SK-N-SH (cell line): ENCODE measurements at regions not wholly inside any gene's neighbourhood (a gene's known extent, or its start where the extent isn't known, plus 50 kb on each side); places are given as distances from the start of the nearest gene placed in this dataset.

ENCODE experiments used
- CTCF ChIA-PET: fragments of 300-600, 350-600 bp; formaldehyde crosslinking; extraction: SDS; loops from one replicate; lab custom pipeline; 2021; lab: Yijun Ruan, JAX
- POLR2A ChIA-PET: fragments of 350-600 bp; sonication (Branson Sonifier 250); formaldehyde crosslinking; extraction: SDS; loops from one replicate; lab custom pipeline; 2020; ENCODE audit warnings: antibody characterized with exemption, inconsistent platforms; lab: Yijun Ruan, JAX
- DNase-seq: peaks from one replicate; pipeline ENCODE4 v3.0.0; 2012
- H2AFZ ChIP-seq: fragments of 200-600 bp; sonication (generic); 2 replicates; pipeline ENCODE4 v1.8.1; 2016; ENCODE audit warnings: antibody characterized with exemption, mild to moderate bottlenecking, low read depth
- H3F3A ChIP-seq: fragments of 200-600 bp; sonication (generic); replicated peaks from 2 replicates; pipeline ENCODE3; 2016; ENCODE audit warnings: antibody characterized with exemption, mild to moderate bottlenecking; ENCODE audit not compliant: insufficient read depth
- H3K27ac ChIP-seq, 2 experiments: fragments of 200-500 bp in 1 of 2; fragments of 200-600 bp in 1 of 2; sonication (Bioruptor generic) in 1 of 2; sonication (generic), shearing (Covaris generic) in 1 of 2; 2 replicates each; pipeline versions ENCODE4 v1.5.1 to v1.6.1; 2014 to 2016; ENCODE audit warnings: low read depth in 2 of 2, inconsistent platforms in 1 of 2, low read length in 1 of 2, mild to moderate bottlenecking in 1 of 2, mixed read lengths in 1 of 2
- H3K27me3 ChIP-seq: fragments of 200-600 bp; sonication (generic), shearing (Covaris generic); 2 replicates; pipeline ENCODE4 v1.6.1; 2016; ENCODE audit warnings: mixed run types; ENCODE audit not compliant: insufficient read depth
- H3K36me3 ChIP-seq, 2 experiments: fragments of 200-500 bp in 1 of 2; fragments of 200-600 bp in 1 of 2; sonication (Bioruptor generic) in 1 of 2; sonication (generic) in 1 of 2; replicated peaks in 1 of 2; 2 replicates each; pipeline versions ENCODE3 to v1.5.1; 2014 to 2016; ENCODE audit warnings: low read length in 1 of 2, mild to moderate bottlenecking in 1 of 2; ENCODE audit not compliant: insufficient read depth in 2 of 2, control insufficient read depth in 1 of 2
- H3K4me1 ChIP-seq, 2 experiments: fragments of 200-500 bp in 1 of 2; fragments of 200-600 bp in 1 of 2; sonication (Bioruptor generic) in 1 of 2; sonication (generic), shearing (Covaris generic) in 1 of 2; 2 replicates each; pipeline versions ENCODE4 v1.5.1 to v1.6.1; 2014 to 2016; ENCODE audit warnings: low read depth in 1 of 2, low read length in 1 of 2, mixed run types in 1 of 2; ENCODE audit not compliant: insufficient read depth in 2 of 2, control insufficient read depth in 1 of 2
- H3K4me2 ChIP-seq: fragments of 200-600 bp; sonication (generic), shearing (Covaris generic); 2 replicates; pipeline ENCODE4 v1.6.1; 2017; ENCODE audit warnings: mixed run types
- H3K4me3 ChIP-seq, 2 experiments: fragments of 200-500 bp in 1 of 2; fragments of 200-600 bp in 1 of 2; sonication (Bioruptor generic) in 1 of 2; sonication (generic), shearing (Covaris generic) in 1 of 2; 2 replicates each; pipeline versions ENCODE4 v1.5.1 to v1.8.1; 2014 to 2016; ENCODE audit warnings: low read depth in 2 of 2, inconsistent platforms in 1 of 2, low read length in 1 of 2, mild to moderate bottlenecking in 1 of 2, mixed read lengths in 1 of 2, moderate library complexity in 1 of 2
- H3K79me2 ChIP-seq: fragments of 200-600 bp; sonication (generic); 2 replicates; pipeline ENCODE4 v1.8.1; 2017; ENCODE audit warnings: mild to moderate bottlenecking; ENCODE audit not compliant: insufficient read depth
- H3K9ac ChIP-seq: fragments of 200-600 bp; sonication (generic); 2 replicates; pipeline ENCODE4 v1.6.1; 2017; ENCODE audit warnings: mixed run types
- H3K9me2 ChIP-seq: fragments of 200-600 bp; sonication (generic); 2 replicates; pipeline ENCODE4 v1.6.1; 2017; ENCODE audit warnings: mixed run types
- H3K9me3 ChIP-seq: fragments of 200-600 bp; sonication (generic); 2 replicates; pipeline ENCODE4 v1.6.1; 2017; ENCODE audit warnings: mixed run types, mild to moderate bottlenecking, moderate library complexity
- H4K20me1 ChIP-seq: fragments of 200-600 bp; sonication (generic); 2 replicates; pipeline ENCODE4 v1.6.1; 2017; ENCODE audit warnings: mild to moderate bottlenecking, mixed run types; ENCODE audit not compliant: insufficient read depth
- ELF1 ChIP-seq: IDR thresholded peaks from 2 replicates; pipeline ENCODE4 v1.4.0; 2012
- EZH2phosphoT487 ChIP-seq: fragments of 200-600 bp; sonication (generic); IDR thresholded peaks from 2 replicates; pipeline ENCODE4 v1.6.1; 2017; ENCODE audit warnings: low read depth, mixed run types, mild to moderate bottlenecking, antibody characterized with exemption, moderate library complexity, borderline replicate concordance
- FOSL2 ChIP-seq: IDR thresholded peaks from 2 replicates; pipeline ENCODE4 v1.4.0; 2012; ENCODE audit warnings: low read depth, mild to moderate bottlenecking, moderate library complexity, borderline replicate concordance
- FOXM1 ChIP-seq: IDR thresholded peaks from 2 replicates; pipeline ENCODE4 v1.4.0; 2012; ENCODE audit warnings: low read depth, mild to moderate bottlenecking
- GABPA ChIP-seq: IDR thresholded peaks from 2 replicates; pipeline ENCODE4 v1.4.0; 2012; ENCODE audit warnings: low read depth, mild to moderate bottlenecking
- GATA2 ChIP-seq: sonication (generic); formaldehyde crosslinking; IDR thresholded peaks from 2 replicates; pipeline ENCODE4 v1.5.0; 2020; ENCODE audit warnings: mild to moderate bottlenecking, missing genetic modification reagents
- POLR2AphosphoS5 ChIP-seq: IDR thresholded peaks from 2 replicates; pipeline ENCODE4 v1.6.1; 2012; ENCODE audit warnings: low read depth, low read length
- RCOR1 ChIP-seq: fragments of 150-350 bp; IDR thresholded peaks from 2 replicates; pipeline ENCODE4 v1.6.1; 2017; ENCODE audit warnings: antibody characterized with exemption, low read length
- RFX5 ChIP-seq: IDR thresholded peaks from 2 replicates; pipeline ENCODE4 v1.6.1; 2012; ENCODE audit warnings: mild to moderate bottlenecking, improper control_type of control experiment, low read length
- TAF1 ChIP-seq: IDR thresholded peaks from 2 replicates; pipeline ENCODE4 v1.6.1; 2012; ENCODE audit warnings: low read depth, mild to moderate bottlenecking, low read length, moderate library complexity, borderline replicate concordance
- TEAD4 ChIP-seq: IDR thresholded peaks from 2 replicates; pipeline ENCODE4 v1.4.0; 2012; ENCODE audit warnings: mild to moderate bottlenecking, borderline replicate concordance; ENCODE audit not compliant: insufficient read depth
- WGBS: methylation state at CpG from one replicate; pipeline ENCODE4 v1.1.6; 2017; ENCODE audit warnings: low lambda C conversion rate; 5-methylcytosine and 5-hydroxymethylcytosine counted together
- TF ChIP-seq, protein P1 (sequence below): IDR thresholded peaks from 2 replicates; pipeline ENCODE4 v1.6.1; 2012; ENCODE audit warnings: mild to moderate bottlenecking, low read depth, low read length, moderate library complexity
- TF ChIP-seq, protein P2 (sequence below): IDR thresholded peaks from 2 replicates; pipeline ENCODE4; 2012
- TF ChIP-seq, protein P3 (sequence below): IDR thresholded peaks from 2 replicates; pipeline ENCODE4 v1.4.0; 2012; ENCODE audit warnings: low read depth, borderline replicate concordance
- TF ChIP-seq, protein P4 (sequence below): IDR thresholded peaks from 2 replicates; pipeline ENCODE4 v1.4.0; 2012; ENCODE audit warnings: low read depth, borderline replicate concordance

DNA sequence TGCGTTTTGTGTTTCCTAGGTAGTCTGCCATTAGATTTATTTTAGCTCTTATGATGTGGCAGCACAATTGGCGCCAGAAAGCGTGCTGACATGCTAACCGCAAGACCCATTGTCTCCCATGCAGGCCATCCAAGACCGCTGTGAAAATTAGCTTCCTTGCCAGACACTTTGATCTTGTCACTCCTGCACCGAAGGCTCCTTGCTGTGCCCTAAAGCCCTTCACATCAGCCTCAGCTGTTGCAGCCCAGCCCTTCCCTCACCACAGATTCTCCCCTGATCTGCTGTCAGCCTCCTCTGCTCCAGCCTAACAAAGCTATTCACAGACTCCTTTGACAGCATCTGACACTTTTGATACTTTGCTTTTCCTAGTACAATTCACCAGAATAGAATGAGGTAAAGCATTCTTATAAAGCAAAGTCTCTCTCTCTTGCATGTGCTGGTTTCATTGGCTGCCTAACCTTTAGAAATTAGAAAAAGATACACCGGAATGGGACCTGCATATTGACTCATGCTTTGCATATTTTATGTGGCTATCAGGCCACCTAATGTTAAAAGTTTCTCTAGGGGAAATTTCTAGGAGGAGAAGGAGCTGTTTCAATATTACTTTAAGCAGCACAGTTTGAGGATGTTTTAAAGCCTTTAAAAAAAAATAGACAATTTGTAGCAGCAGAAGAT lies 280.3 kb upstream of the FMN2 start:
- H3K79me2 ChIP-seq, result no peaks in the 10 kb centered on the region
- no peak overlapping the region for H3K4me3 ChIP-seq
- no peak overlapping the region for H3K4me2 ChIP-seq
- no peaks in the 10 kb centered on the region for H3K9me3 ChIP-seq
- DNase-seq, result no peak
- WGBS, result 81% methylated on average over 6 of the region's 7 CpGs
- TF ChIP-seq TEAD4, result no peak
- TF ChIP-seq, protein P1, sequence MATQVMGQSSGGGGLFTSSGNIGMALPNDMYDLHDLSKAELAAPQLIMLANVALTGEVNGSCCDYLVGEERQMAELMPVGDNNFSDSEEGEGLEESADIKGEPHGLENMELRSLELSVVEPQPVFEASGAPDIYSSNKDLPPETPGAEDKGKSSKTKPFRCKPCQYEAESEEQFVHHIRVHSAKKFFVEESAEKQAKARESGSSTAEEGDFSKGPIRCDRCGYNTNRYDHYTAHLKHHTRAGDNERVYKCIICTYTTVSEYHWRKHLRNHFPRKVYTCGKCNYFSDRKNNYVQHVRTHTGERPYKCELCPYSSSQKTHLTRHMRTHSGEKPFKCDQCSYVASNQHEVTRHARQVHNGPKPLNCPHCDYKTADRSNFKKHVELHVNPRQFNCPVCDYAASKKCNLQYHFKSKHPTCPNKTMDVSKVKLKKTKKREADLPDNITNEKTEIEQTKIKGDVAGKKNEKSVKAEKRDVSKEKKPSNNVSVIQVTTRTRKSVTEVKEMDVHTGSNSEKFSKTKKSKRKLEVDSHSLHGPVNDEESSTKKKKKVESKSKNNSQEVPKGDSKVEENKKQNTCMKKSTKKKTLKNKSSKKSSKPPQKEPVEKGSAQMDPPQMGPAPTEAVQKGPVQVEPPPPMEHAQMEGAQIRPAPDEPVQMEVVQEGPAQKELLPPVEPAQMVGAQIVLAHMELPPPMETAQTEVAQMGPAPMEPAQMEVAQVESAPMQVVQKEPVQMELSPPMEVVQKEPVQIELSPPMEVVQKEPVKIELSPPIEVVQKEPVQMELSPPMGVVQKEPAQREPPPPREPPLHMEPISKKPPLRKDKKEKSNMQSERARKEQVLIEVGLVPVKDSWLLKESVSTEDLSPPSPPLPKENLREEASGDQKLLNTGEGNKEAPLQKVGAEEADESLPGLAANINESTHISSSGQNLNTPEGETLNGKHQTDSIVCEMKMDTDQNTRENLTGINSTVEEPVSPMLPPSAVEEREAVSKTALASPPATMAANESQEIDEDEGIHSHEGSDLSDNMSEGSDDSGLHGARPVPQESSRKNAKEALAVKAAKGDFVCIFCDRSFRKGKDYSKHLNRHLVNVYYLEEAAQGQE, result no peak
- no peak for TF ChIP-seq FOXM1
- TF ChIP-seq, protein P2, sequence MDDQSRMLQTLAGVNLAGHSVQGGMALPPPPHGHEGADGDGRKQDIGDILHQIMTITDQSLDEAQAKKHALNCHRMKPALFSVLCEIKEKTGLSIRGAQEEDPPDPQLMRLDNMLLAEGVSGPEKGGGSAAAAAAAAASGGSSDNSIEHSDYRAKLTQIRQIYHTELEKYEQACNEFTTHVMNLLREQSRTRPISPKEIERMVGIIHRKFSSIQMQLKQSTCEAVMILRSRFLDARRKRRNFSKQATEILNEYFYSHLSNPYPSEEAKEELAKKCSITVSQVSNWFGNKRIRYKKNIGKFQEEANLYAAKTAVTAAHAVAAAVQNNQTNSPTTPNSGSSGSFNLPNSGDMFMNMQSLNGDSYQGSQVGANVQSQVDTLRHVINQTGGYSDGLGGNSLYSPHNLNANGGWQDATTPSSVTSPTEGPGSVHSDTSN, result no peak
- no peak for TF ChIP-seq EZH2phosphoT487
- no peak for TF ChIP-seq RFX5
- TF ChIP-seq TAF1, result no peak
- TF ChIP-seq ELF1, result no peak
- no peak for TF ChIP-seq RCOR1
- no peak for TF ChIP-seq GATA2 (CRISPR knock-in tag)
- TF ChIP-seq FOSL2, result no peak
- no peak for TF ChIP-seq GABPA
- TF ChIP-seq, protein P3, sequence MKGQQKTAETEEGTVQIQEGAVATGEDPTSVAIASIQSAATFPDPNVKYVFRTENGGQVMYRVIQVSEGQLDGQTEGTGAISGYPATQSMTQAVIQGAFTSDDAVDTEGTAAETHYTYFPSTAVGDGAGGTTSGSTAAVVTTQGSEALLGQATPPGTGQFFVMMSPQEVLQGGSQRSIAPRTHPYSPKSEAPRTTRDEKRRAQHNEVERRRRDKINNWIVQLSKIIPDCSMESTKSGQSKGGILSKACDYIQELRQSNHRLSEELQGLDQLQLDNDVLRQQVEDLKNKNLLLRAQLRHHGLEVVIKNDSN, result no peak
- TF ChIP-seq, protein P4, sequence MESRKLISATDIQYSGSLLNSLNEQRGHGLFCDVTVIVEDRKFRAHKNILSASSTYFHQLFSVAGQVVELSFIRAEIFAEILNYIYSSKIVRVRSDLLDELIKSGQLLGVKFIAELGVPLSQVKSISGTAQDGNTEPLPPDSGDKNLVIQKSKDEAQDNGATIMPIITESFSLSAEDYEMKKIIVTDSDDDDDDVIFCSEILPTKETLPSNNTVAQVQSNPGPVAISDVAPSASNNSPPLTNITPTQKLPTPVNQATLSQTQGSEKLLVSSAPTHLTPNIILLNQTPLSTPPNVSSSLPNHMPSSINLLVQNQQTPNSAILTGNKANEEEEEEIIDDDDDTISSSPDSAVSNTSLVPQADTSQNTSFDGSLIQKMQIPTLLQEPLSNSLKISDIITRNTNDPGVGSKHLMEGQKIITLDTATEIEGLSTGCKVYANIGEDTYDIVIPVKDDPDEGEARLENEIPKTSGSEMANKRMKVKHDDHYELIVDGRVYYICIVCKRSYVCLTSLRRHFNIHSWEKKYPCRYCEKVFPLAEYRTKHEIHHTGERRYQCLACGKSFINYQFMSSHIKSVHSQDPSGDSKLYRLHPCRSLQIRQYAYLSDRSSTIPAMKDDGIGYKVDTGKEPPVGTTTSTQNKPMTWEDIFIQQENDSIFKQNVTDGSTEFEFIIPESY, result no peak
- no peak for TF ChIP-seq POLR2AphosphoS5
- no peaks in the 10 kb centered on the region for H3K27me3 ChIP-seq
- H2AFZ ChIP-seq, result no peak overlapping the region
- peak overlapping the region in 1 of 2 experiments; percentile 50; a peak in 2 of 4 replicates for H3K27ac ChIP-seq
- H3K9me2 ChIP-seq, result no peaks in the 10 kb centered on the region
- POLR2A ChIA-PET, result no interaction called here
- no peak overlapping the region for H3K9ac ChIP-seq
- H4K20me1 ChIP-seq, result no peaks in the 10 kb centered on the region
- H3F3A ChIP-seq, result peaks cover 14% of the 10 kb centered on the region
- H3K4me1 ChIP-seq, result peaks cover 11 to 46% of the 10 kb centered on the region in 2 experiments; a peak in 3 of 4 replicates
- CTCF ChIA-PET, result no interaction called here
- no peaks in the 10 kb centered on the region for H3K36me3 ChIP-seq
